ENCODE measurements at regions not wholly inside any gene's neighbourhood (a gene's known extent, or its start where the extent isn't known, plus 50 kb on each side); places are given as distances from the start of the nearest gene placed in this dataset.
"Not testable (repeated sequence)": the region's sequence is repeated elsewhere in the genome, so short reads cannot be mapped to it uniquely, and the experiment has no call there.

- no peak overlapping the region for H3K9ac ChIP-seq (ENCODE audit: insufficient read depth, low read length)
- no peak overlapping the region for H3K4me2 ChIP-seq (ENCODE audit: extremely low read depth, insufficient read depth, low read length)
Observed at GRCh38 chr13:104522235-104523072, 1456.2 kb upstream of the SLC10A2 start.

GRCh38 chr13:104510422-104510821, 1444.2 kb upstream of the SLC10A2 start:
- H3K79me2 ChIP-seq (ENCODE audit: control insufficient read depth, insufficient read depth, low read length): no peaks in the 10 kb centered on the region
- no peaks in the 10 kb centered on the region for H3K4me1 ChIP-seq (ENCODE audit: control insufficient read depth, extremely low read depth, insufficient read depth, low read length)
- TF ChIP-seq EZH2 (IDR thresholded peaks at IDR 0.05; ENCODE audit: low read length, missing control alignments) (no peak), CTCF (conservative IDR thresholded peaks at IDR 0.05 in 1 of 2, IDR thresholded peaks at IDR 0.05 in 1 of 2; ENCODE audit: low read depth in 1 of 2, low read length in 2 of 2) (no peak)
- H3K9ac ChIP-seq (ENCODE audit: insufficient read depth, low read length): no peak overlapping the region
- DNase-seq (ENCODE audit: low read depth in 2 of 2): no peak
- H3K27me3 ChIP-seq (ENCODE audit: control insufficient read depth, insufficient read depth, low read length): no peaks in the 10 kb centered on the region
- no peaks in the 10 kb centered on the region for H4K20me1 ChIP-seq (ENCODE audit: control insufficient read depth, extremely low read depth, insufficient read depth, low read length)
- no peaks in the 10 kb centered on the region for H3K9me3 ChIP-seq (ENCODE audit: control insufficient read depth, insufficient read depth, low read depth, low read length)
- no peak overlapping the region for H3K27ac ChIP-seq (ENCODE audit: insufficient read depth, low read length)
- no peak overlapping the region for H2AFZ ChIP-seq (ENCODE audit: low read length)
- no peak overlapping the region for H3K4me2 ChIP-seq (ENCODE audit: extremely low read depth, insufficient read depth, low read length)
- no peaks in the 10 kb centered on the region for H3K36me3 ChIP-seq (ENCODE audit: control insufficient read depth, insufficient read depth, low read length)
- no peak overlapping the region for H3K4me3 ChIP-seq (replicated peaks in 1 of 4; ENCODE audit: control extremely low read depth in 1 of 4, insufficient read depth in 1 of 4, low read depth in 3 of 4, low read length in 4 of 4)

More at GRCh38 chr13:104522235-104523072, 1456.2 kb upstream of the SLC10A2 start:
- DNase-seq (ENCODE audit: low read depth in 2 of 2): no peak
- no peaks in the 10 kb centered on the region for H4K20me1 ChIP-seq (ENCODE audit: control insufficient read depth, extremely low read depth, insufficient read depth, low read length)
- no peak overlapping the region for H2AFZ ChIP-seq (ENCODE audit: low read length)
- H3K4me3 ChIP-seq (replicated peaks in 1 of 4; ENCODE audit: control extremely low read depth in 1 of 4, insufficient read depth in 1 of 4, low read depth in 3 of 4, low read length in 4 of 4): no peak overlapping the region
- no peak overlapping the region for H3K27ac ChIP-seq (ENCODE audit: insufficient read depth, low read length)
- H3K9me3 ChIP-seq (ENCODE audit: control insufficient read depth, insufficient read depth, low read depth, low read length): no peaks in the 10 kb centered on the region
- no peak for TF ChIP-seq CTCF (conservative IDR thresholded peaks at IDR 0.05 in 1 of 2, IDR thresholded peaks at IDR 0.05 in 1 of 2; ENCODE audit: low read depth in 1 of 2, low read length in 2 of 2)
- no peak for TF ChIP-seq EZH2 (IDR thresholded peaks at IDR 0.05; ENCODE audit: low read length, missing control alignments)
- H3K27me3 ChIP-seq (ENCODE audit: control insufficient read depth, insufficient read depth, low read length): no peaks in the 10 kb centered on the region
- no peaks in the 10 kb centered on the region for H3K4me1 ChIP-seq (ENCODE audit: control insufficient read depth, extremely low read depth, insufficient read depth, low read length)
- H3K36me3 ChIP-seq (ENCODE audit: control insufficient read depth, insufficient read depth, low read length): no peaks in the 10 kb centered on the region
- no peaks in the 10 kb centered on the region for H3K79me2 ChIP-seq (ENCODE audit: control insufficient read depth, insufficient read depth, low read length)

GRCh38 chr13:104493502-104493901, 1427.3 kb upstream of the SLC10A2 start:
- not testable (repeated sequence) for H3K27me3 ChIP-seq (ENCODE audit: control insufficient read depth, insufficient read depth, low read length); DNase-seq (ENCODE audit: low read depth in 2 of 2); H3K4me1 ChIP-seq (ENCODE audit: control insufficient read depth, extremely low read depth, insufficient read depth, low read length); H4K20me1 ChIP-seq (ENCODE audit: control insufficient read depth, extremely low read depth, insufficient read depth, low read length); H3K9ac ChIP-seq (ENCODE audit: insufficient read depth, low read length); H3K36me3 ChIP-seq (ENCODE audit: control insufficient read depth, insufficient read depth, low read length); H3K4me3 ChIP-seq (replicated peaks in 1 of 4; ENCODE audit: control extremely low read depth in 1 of 4, insufficient read depth in 1 of 4, low read depth in 3 of 4, low read length in 4 of 4); H3K79me2 ChIP-seq (ENCODE audit: control insufficient read depth, insufficient read depth, low read length); H3K9me3 ChIP-seq (ENCODE audit: control insufficient read depth, insufficient read depth, low read depth, low read length); H3K27ac ChIP-seq (ENCODE audit: insufficient read depth, low read length); H3K4me2 ChIP-seq (ENCODE audit: extremely low read depth, insufficient read depth, low read length); H2AFZ ChIP-seq (ENCODE audit: low read length)
